Activated CD4-positive, alpha-beta T cell treated with anti-CD3 and anti-CD28 coated beads for 1 hour (primary cell): ENCODE measurements at regions not wholly inside any gene's neighbourhood (a gene's known extent, or its start where the extent isn't known, plus 50 kb on each side); places are given as distances from the start of the nearest gene placed in this dataset.
"Not testable (repeated sequence)": the region's sequence is repeated elsewhere in the genome, so short reads cannot be mapped to it uniquely, and the experiment has no call there.

Experiments
- DNase-seq: peaks from one replicate; pipeline ENCODE4 v3.0.0-alpha.2; 2020

DNA sequence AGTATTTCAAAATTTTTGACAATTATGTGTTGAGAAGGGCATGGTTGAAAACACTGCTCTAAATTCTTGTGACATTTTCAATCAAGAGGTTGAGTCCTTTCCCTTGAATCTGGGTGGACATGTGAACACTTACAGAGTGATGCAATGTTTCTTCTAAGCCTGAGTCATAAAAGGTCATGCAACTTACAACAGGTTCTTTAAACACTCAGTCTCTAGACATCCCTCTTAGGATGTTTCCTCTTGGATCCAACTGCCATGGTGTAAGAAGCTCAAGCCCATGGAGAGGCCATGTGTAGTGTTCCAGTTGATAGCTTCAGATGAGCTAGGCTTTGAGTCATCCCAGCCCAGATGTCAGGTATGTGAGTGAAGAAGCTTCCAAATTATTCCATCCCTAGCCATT is 232.2 kb upstream of the MAOA start:
- DNase-seq = no peak

DNA sequence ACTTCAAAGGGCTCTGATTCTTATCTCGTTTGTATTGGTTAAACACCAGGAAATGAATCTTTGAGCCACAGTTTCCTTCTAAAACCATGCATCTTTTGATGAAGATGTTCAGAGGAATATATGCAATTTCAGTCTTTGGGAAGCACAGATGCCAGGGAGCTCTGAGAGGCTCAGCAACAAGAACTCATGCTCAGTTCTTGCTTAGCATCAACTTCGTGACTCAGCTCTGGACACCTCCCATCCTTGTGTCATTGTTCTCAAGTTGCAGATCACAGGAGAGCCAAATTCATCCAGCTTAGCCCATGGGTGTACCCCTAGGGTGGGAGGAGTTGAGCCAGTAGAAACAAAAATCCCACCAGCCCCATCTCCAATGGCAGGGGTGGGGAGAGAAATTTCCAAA is 219.6 kb upstream of the MAOA start:
- DNase-seq = no peak

DNA sequence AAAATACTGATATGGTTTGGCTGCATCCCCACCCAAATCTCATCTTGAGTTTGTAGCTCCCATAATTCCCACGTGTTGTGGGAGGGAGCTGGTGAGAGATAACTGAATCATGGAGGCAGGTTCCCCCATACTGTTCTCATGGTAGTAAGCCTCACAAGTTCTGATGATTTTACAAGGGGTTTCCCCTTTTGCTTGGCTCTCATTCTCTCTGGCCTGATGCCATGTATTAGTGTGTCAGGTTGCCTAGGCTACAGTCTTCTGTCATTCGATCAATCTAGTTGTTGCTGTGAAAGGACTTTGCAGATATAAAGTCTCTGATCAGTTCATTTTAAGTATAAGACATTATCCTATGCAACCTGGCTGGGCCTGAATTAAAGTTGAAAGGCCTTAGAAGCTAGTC is 209.3 kb upstream of the MAOA start:
- DNase-seq = no peak

DNA sequence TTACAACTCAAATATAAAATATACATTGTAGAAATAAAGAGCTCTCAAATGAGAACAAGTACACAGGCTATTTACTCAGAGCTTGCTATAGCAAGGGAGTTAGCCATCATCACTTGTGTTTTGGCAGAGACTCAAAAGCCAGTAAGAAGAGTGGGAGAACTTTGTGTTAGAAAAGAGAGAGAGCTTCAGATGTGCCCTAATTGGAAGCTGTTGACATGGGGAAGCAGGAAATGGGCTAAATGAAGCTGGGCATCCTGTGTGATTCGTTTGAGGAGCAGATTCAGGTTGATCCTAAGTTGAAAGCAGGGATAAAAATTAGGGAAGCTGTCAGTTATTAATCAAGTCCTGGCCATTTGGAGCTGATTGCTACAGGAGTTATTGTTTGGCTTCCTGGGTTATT is 207.4 kb upstream of the MAOA start:
- DNase-seq = no peak

DNA sequence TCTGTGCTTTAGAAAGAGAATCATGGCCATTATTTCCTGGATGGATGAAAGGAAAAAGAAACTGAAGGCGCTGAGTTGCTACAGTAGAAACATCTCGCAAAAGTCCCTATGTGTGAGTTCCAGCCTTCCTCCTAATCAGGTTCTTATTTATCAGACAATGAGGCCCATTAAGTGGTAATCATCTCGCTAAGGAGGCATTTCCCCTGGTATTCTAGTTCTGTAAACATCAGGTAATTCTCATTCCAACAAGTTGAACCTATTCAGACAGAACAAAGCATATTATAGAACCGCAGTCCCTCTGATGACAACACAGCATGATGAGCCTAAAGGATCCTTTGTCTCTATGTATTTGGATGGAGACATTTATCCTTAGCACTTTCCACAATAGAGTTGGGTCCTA is 205.7 kb upstream of the MAOA start:
- no peak for DNase-seq

DNA sequence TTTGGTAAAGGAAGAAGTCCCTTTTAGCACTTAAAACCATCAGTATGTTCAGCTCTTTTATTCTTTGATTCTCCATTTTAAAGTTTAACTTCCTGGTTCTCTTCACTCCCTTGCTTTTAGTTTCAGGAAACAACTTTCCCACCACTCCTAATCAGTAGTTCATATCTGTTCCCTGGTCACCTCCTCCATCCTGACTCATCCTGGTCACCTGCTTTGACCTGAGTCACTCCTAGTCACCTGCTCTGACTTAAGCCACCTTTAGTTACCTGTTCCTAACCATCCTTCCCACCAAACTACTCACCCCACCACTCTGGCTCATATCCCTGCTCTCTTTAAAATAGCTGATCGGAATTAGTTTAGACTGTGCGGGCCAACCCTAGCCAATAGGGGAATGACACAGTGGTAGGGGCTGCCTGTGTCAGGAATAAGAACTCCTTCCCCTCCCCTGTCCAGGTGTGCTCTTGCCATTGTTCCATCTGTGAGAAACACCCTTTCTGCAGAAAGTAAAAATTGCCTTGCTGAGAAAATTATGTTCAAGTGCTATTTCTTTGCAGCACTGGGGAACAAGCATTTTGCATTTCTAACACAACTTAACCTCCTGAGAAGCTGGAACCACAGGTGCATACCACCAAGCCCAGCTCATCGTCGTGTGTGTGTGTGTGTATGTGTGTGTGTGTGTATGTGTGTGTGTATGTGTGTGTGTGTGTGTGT is 204.0 kb upstream of the MAOA start:
- DNase-seq = not testable (repeated sequence)

DNA sequence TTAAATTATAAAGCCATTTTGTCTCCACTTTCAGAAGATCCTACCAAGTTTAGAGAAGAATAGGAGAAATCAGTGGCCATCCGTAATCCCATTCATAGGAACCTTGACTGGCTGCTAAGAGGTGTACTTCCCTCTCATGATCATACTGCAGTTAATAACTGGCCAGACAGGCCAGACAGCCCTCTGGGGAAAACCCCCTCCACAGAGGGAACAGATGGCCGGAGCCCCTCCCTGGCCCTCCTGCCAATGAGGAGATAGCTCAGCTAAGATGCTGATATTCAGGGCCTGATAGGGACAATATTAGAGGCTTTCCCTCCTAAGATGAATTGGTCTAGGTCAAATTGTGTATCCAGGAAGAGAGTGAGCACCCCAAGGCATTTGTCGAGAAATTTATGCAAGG is 200.0 kb upstream of the MAOA start:
- no peak for DNase-seq

DNA sequence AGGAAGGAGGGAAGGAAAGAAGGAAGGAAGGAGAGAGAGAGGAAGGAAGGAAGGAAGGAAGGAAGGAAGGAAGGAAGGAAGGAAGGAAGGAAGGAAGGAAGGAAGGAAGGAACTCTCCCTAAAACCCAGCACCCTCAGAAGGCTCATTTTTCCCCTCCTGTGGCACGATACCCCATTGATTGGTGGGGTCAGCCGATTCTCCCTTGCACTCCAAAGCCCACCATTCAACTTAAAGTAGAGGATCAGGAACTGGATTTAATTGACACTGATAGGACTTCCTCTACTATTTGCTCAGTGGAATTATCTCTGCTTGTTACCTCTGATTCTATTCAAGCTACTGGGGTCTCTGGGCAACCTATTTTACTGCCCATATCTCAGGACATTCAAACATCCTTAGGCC is 199.2 kb upstream of the MAOA start:
- DNase-seq = no peak

DNA sequence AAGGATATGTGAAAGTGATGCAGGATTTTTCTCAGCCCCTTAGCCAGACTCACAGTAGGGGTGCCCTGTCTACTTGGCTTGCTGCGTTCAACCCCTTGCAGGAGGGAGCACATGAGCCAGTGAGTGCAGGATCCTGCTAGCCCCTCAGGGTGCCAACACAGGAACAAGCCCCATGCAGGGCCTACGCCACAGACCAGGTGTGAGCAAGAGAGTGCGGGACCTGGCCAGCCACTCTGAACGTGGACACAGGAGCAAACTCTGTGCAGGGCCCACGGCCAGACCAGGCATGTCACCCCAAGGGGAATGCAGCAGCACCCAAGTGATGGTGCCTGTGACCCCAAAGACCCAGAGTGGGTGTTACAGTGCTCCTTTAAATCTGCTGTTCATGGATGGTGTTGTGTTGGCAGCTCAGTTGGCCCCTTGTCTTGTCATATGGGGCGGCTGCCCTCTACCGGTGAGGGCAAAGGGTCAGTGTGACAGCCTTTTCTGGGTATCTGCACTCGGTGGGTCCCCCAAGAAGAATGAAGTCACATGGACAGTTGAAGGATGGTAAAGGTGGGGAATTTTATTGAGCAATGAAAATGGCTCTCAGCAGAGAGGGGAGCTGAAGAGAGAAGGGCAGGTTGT is 188.4 kb upstream of the MAOA start:
- no peak for DNase-seq

DNA sequence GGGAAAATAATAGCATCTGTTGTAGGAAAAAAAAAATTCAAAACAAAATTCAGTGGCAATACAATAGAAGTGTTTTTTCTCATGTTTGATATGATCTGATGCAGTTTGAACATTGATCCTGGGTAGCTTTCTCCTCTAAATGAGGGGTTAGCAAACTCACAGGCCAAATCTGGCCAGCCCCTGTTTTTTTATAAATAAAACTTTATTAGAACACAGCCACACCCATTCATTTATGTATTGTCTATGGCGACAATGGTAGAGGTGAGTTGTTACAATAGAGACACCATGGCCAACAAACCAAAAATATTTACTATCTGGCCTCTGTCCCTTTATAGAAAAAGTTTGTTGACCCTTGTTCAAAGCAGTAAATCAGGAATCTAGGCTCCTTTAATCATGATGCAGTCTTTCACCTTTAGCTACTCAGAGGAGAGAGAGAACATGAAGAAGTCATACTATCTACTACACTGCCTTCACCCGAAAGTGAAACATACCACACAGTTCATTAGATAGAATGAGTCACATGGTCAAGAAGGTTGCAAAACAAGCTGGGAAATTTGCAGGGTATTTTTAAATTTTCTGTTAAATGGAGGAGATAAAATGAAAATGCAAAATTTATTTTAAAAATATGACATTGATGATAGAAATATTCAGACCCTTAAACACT is 186.6 kb upstream of the MAOA start:
- DNase-seq = no peak

DNA sequence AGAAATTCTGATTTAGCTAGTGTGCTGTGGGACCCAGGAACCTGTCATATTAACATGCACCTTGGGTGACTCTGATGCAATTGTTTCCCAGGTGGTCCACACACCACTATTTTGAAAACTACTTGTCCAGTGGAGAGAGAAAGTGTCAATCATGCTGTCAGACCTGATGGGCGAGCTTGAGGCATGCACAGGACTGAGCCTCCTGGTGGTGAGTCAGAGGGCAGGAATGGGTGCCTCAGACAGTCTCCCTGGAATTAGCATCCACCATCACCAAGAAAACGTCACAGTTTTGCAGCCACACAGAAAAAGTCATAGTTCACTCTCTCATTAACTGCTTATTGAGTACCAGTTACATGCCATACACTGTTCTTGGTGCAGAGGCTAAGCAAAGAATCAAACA is 181.8 kb upstream of the MAOA start:
- no peak for DNase-seq

DNA sequence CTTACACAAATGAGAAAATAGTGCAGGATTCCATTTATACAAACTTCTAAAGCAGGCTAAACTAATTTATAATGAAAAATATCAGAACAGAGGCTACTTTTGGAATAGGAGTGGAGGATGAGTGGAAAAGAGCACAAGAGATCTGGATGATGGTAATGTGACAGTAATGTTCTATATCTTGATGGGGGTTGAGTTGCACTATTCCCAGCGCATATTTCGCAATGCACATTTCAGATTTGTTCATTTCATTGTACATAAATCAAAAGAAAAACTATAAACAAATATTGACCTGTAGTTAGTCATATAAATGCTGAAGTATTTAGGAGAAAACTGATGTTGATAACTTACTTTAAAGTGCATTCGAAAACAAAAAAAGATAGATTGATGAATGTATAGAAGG is 177.0 kb upstream of the MAOA start:
- DNase-seq = no peak

DNA sequence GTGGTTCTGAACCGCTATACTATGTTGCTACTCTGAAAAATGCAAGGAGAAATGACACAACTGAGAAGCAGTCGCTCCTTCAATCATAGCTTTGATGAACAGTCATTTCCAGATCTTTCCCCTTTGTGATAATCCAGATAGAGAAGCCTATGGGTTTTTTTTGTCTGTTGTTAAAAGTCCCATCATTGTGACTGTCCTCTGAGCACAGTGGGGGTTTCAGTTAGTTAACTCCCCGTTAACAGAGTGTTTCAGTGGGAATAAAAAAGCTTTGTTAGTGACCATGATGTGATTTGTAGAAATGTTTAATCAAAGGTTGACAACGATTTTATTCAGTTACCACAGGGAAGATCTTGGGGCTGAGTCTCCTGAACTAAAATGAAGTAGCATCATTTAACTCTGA is 176.2 kb upstream of the MAOA start:
- no peak for DNase-seq

DNA sequence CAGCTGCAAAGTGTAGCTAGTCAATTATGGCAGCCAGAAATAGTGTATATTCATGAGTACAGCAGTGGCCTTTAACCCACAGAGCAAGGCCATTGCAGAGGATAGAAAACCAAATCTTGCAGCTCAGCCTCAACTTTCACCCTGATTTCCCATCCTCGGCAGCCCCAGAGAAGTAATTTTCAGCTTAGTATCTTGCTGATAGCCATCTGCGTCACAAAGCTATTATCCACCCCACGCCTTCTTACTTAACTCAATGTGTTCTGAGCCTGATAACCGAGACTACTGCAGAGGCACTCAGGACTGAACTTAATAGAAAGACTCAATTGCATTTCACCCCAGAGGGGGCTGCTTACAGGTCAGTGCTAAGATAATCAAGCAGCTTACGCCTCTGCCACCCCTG is 174.5 kb upstream of the MAOA start:
- DNase-seq = no peak

DNA sequence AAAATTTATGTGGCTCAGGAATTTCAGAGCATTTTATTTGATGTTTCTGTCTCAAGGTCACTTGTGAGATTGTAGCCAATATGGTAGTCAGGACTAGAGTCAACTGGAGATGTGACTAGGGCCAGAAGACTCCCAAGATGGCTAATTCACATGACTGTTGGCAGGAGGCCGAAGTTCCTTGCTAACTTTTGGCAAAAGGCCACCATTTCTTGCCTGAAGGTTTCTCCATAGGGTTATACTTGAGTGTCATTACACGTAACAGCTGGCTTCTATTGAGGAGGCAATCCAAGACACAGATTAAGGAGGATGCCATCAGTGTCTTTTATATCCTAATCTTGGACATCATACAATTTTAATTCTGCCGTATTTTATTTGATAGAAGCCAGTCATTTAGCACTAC is 162.3 kb upstream of the MAOA start:
- DNase-seq = no peak

DNA sequence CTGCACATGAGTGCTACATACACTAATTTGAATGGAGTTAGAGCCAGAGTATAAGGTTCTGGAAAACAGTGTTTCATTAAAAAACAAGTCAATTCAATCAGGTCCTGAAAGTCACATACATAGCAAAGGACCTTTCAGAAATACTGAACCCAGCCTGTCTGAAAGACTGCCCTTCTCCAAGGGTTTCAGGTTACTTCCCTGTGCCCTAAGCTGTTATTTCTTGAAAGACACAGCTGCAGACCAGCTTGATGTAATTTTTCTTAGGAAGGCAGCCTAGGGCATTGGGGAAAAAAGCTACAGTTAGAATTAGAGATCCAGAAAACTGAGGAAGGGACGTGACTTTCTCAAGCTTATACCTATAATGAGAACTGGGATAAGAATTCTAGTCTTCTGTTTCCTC is 155.9 kb upstream of the MAOA start:
- DNase-seq = no peak

DNA sequence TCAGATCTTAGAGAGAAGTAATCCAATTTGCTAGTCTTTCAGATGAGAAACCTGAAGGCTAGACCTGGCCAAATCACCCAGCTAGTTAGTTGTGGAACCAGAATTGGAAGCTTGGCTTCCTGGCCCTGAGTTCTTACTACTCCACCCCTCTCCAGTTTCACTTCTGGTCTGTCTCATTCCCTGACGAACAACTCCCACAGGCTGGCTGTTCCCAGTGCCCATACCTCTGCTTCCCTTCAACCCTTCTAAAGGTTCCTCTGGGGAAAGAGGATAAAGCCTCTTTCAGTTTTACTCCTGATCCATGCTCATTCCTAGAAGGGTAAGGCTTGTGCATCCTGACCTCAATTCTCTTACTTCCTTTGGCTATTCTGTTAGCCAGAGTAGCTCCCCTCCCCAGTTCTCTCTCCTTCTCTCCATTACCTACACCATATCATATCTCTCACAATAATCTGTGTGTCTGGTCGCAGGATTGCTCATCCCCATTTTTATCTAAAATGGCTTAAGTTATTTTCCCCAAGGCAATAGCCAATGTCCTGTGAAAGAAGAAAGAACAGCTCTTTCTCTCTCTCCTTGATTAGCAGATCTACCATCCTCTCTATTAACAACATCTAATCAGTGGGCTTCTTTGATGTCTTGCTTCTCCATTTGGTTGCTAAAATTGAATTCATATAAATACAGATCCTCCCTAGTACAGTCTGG is 155.0 kb upstream of the MAOA start:
- DNase-seq = no peak

DNA sequence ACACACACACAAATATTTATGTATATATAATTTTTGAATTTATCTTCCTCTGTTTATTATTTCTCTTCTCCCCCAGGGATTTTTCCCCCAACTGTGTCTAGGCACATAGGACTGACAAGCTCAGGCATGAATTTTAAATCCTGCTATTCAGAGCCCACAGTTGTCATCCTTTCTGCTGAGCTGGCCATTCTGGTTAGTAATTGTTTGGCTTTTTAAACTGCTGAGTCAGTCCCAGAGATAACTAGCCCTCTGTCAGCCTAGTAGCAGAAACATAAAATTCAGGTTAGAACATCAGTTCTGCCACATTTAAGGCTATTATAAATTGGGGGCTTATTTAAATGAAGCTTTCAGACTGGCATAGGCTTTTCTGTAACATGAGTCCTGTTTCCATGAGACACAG is 151.7 kb upstream of the MAOA start:
- DNase-seq = no peak

DNA sequence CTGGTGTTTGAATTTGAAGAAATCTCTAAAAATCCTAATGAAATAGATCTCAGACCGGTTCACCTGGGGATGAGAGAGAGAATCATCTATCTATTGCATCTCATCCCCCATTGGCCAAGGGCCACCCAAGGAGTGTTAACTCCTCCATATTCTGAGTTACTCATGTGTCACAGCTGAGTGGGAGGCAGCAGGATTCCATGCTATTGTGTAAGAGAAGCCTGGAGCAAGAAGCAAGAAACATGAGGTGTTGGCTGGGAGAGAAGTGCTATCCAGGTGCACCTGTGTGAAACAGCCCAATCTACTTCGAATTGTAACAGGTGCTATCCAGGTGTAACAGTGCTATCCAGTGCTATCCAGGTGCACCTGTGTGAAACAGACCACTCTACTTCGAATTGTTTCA is 150.3 kb upstream of the MAOA start:
- DNase-seq = no peak

DNA sequence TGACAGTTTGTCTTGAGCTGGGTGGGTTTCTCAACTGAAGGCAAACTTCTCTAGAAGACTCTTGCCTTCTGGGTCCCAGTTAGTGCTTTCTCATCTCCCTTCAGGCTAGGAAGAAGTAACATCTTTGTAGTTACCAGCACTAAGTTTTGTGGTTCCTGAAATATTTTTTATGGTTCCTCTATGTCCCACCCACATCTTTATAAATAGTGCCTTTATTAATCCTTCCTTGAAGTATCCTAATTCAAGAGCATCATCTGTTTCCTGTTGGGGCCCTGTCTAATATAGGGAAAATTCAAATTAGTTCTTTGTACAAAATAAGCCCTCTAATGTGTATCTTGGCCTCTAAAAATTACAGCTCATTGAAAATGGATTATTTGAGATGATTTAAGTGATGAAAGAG is 147.4 kb upstream of the MAOA start:
- no peak for DNase-seq

DNA sequence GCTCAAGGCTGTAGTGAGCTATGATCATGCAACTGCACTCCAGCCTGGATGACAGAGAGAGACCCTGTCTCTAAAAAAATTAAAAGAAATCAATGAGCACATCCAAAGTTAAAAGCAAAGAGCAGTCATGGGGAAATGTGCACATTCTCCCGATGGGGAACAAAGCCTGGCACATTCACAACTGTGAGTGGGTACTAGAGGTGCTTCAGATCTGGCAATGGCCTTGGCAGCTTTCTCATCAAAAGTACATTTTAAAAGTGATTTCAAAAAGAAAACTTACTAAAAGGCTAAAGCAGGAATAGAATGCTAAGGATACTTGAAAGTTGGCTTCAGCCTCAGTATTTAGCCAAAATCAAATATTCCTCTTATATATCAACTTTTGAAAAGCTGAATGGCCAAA is 145.9 kb upstream of the MAOA start:
- DNase-seq = no peak

DNA sequence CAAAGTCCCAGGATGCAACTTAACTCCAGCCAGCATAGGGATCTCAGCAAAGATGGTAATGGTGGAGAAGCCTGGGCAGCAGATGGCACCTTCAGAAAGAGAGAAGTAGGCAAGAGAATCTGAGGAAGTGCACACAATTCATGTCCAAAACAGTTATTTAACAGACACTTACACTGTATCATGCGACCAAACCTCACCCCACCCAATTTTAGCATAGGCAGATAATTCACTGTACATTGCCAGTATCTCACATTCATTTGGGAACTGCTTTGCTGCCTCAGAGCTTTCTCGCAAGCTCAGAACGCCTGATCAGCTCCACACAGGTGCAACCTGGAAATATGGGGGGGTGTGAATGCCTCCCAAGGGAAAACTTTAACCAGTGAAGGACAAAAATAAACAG is 143.0 kb upstream of the MAOA start:
- DNase-seq = no peak

DNA sequence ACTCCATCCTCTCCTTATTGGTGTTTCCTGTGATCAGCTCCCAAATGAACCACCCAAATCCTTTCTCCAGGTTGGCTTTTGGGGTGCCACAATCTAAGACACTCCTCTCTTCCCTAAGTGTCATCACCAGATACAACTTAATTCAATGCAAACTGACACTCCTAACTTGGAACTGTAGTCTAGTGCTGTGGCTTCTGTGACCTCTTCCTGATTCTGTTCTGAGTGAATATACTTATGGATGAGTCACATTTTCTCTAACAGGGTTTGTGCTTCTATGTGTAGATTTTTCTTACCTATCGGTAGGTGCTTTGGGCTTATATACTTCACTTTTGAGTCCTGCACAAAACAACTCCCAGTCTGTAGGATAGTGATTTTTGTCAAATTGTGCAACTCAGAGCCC is 141.3 kb upstream of the MAOA start:
- DNase-seq = no peak

DNA sequence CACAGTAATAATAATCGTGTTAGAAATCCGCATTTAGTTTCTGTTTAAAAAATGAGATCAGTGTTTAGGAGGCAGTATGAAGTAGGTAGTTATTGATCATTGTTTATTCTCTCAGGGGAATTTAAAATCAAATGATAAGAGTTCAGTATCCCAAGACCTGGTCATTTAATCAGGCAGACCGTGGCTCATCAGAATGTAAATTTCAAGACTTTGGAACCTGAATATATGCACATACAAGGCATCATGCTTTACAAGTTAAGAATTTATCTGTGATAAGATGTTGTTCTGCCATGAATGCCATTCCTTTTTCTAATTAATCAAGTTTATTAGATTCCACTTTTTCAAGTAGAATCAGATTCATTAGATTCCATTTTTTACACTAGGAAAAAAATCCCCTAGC is 133.5 kb upstream of the MAOA start:
- no peak for DNase-seq
